GM12801 (cell line): ENCODE measurements at regions not wholly inside any gene's neighbourhood (a gene's known extent, or its start where the extent isn't known, plus 50 kb on each side); places are given as distances from the start of the nearest gene placed in this dataset.

Experiments used
- CTCF ChIP-seq: IDR thresholded peaks from one replicate; pipeline ENCODE4 v1.5.1; 2011; ENCODE audit warnings: control low read depth; ENCODE audit not compliant: insufficient read length; ENCODE audit errors: extremely low read depth

GRCh38 chr6:27542485-27542884 is 69.6 kb upstream of the ZNF184 start:
- TF ChIP-seq CTCF: no peak

GRCh38 chr6:27541933-27542297 is 69.0 kb upstream of the ZNF184 start:
- TF ChIP-seq CTCF: no peak

GRCh38 chr6:27541212-27541932 is 68.5 kb upstream of the ZNF184 start:
- no peak for TF ChIP-seq CTCF

- no peak for TF ChIP-seq CTCF
Measured at GRCh38 chr6:27539551-27539950, 66.6 kb upstream of the ZNF184 start.

- TF ChIP-seq CTCF: no peak
Measured at GRCh38 chr6:27532820-27533538, 60.1 kb upstream of the ZNF184 start.

- TF ChIP-seq CTCF: no peak
Measured at GRCh38 chr6:27531772-27532459, 59.0 kb upstream of the ZNF184 start.

- no peak for TF ChIP-seq CTCF
Measured at GRCh38 chr6:27528714-27529113, 55.8 kb upstream of the ZNF184 start.
